Smooth muscle cell (in vitro differentiated cells): ENCODE measurements at regions not wholly inside any gene's neighbourhood (a gene's known extent, or its start where the extent isn't known, plus 50 kb on each side); places are given as distances from the start of the nearest gene placed in this dataset.

Experiments used
- DNase-seq: peaks from one replicate; lab custom pipeline; 2025; ENCODE audit not compliant: unreplicated experiment; lab: John Stamatoyannopoulos, UW
- H2AFZ ChIP-seq: fragments of 200-600 bp; sonication (generic); 2 replicates; pipeline ENCODE4 v1.6.0; 2016; ENCODE audit warnings: antibody characterized with exemption, low read depth, mild to moderate bottlenecking
- H3F3A ChIP-seq: fragments of 200-600 bp; sonication (generic); 2 replicates; pipeline ENCODE4 v1.6.0; 2017; ENCODE audit warnings: antibody characterized with exemption, low read depth
- H3K27ac ChIP-seq: fragments of 200-600 bp; sonication (generic); 2 replicates; pipeline ENCODE4 v1.5.1; 2016; ENCODE audit warnings: low read depth, mild to moderate bottlenecking
- H3K27me3 ChIP-seq: fragments of 200-600 bp; sonication (generic); 2 replicates; pipeline ENCODE4 v1.6.1; 2016; ENCODE audit warnings: low read depth, mild to moderate bottlenecking
- H3K36me3 ChIP-seq: fragments of 200-600 bp; sonication (generic); 2 replicates; pipeline ENCODE4 v1.5.1; 2016; ENCODE audit warnings: low read depth
- H3K4me1 ChIP-seq: fragments of 200-600 bp; sonication (generic); 2 replicates; pipeline ENCODE4 v1.5.1; 2016; ENCODE audit warnings: low read depth
- H3K4me2 ChIP-seq: fragments of 200-600 bp; sonication (generic); 2 replicates; pipeline ENCODE4 v1.6.0; 2016; ENCODE audit warnings: mild to moderate bottlenecking
- H3K4me3 ChIP-seq: fragments of 200-600 bp; sonication (generic); 2 replicates; pipeline ENCODE4 v1.5.1; 2016; ENCODE audit warnings: mild to moderate bottlenecking
- H3K79me2 ChIP-seq: fragments of 200-600 bp; sonication (generic); 2 replicates; pipeline ENCODE4 v1.6.0; 2016; ENCODE audit warnings: low read depth, mild to moderate bottlenecking
- H3K9ac ChIP-seq: fragments of 200-600 bp; sonication (generic); 2 replicates; pipeline ENCODE4 v1.6.0; 2016; ENCODE audit warnings: low read depth
- H3K9me3 ChIP-seq: fragments of 200-600 bp; sonication (generic); replicated peaks from 2 replicates; pipeline ENCODE4 v1.5.1; 2016; ENCODE audit warnings: low read depth
- H4K20me1 ChIP-seq: fragments of 200-600 bp; sonication (generic); 2 replicates; pipeline ENCODE4 v1.6.0; 2016; ENCODE audit warnings: low read depth
- CTCF ChIP-seq: fragments of 200-600 bp; sonication (generic); IDR thresholded peaks from 2 replicates; pipeline ENCODE4 v1.5.1; 2017; ENCODE audit warnings: borderline replicate concordance, mild to moderate bottlenecking, antibody characterized with exemption; ENCODE audit not compliant: insufficient read depth, poor library complexity, severe bottlenecking
- WGBS: methylation state at CpG from one replicate; pipeline ENCODE4 v1.1.7; 2016; ENCODE audit warnings: low lambda C conversion rate; 5-methylcytosine and 5-hydroxymethylcytosine counted together

DNA sequence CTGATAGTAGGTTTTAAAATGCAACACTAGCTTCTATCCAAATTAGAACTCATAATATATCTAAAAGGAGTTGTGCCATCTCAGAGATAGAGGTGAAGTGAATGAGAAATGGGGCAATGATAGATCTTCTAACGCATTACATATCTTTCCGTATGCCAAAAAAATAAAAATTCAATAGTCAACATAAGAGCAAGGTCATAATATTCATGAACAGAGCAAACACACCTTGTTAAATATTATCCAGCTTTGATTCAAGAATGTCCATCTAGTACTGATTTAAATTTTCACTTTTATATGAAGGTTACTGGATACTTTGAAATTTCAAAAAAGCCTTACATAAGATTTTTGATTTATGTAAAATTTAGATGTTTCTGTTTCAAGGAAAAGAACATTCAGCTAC is 554.5 kb downstream of the NSUN3 start:
- Histone ChIP-seq H3F3A (no peaks in the 10 kb centered on the region), H3K27me3 (no peaks in the 10 kb centered on the region), H3K9me3 (no peaks in the 10 kb centered on the region), H3K4me3 (no peak overlapping the region), H3K4me2 (no peak overlapping the region), H3K4me1 (no peaks in the 10 kb centered on the region), H3K79me2 (no peaks in the 10 kb centered on the region), H4K20me1 (no peaks in the 10 kb centered on the region), H3K9ac (no peak overlapping the region), H3K36me3 (no peaks in the 10 kb centered on the region), H2AFZ (peak overlapping the region; percentile 6), H3K27ac (peak overlapping the region; percentile 14)
- DNase-seq, result no peak
- TF ChIP-seq CTCF, result no peak
- WGBS, result 99% methylated on average over 2 of the region's 2 CpGs

- DNase-seq, result no peak
- Histone ChIP-seq H3K79me2 (no peaks in the 10 kb centered on the region), H3K4me1 (no peaks in the 10 kb centered on the region), H3K27me3 (no peaks in the 10 kb centered on the region), H3F3A (no peaks in the 10 kb centered on the region), H3K27ac (no peak overlapping the region), H3K4me2 (no peak overlapping the region), H3K36me3 (no peaks in the 10 kb centered on the region), H4K20me1 (no peaks in the 10 kb centered on the region), H3K4me3 (no peak overlapping the region), H3K9ac (no peak overlapping the region), H3K9me3 (no peaks in the 10 kb centered on the region), H2AFZ (no peak overlapping the region)
- 87% methylated on average over 3 of the region's 3 CpGs for WGBS
- TF ChIP-seq CTCF, result no peak
Observed at GRCh38 chr3:94619643-94620042, 556.8 kb downstream of the NSUN3 start.

GRCh38 chr3:94626573-94626972 is 563.7 kb downstream of the NSUN3 start:
- H3K9ac ChIP-seq, result no peak overlapping the region
- no peak overlapping the region for H2AFZ ChIP-seq

More at GRCh38 chr3:94626573-94626972, 563.7 kb downstream of the NSUN3 start:
- Histone ChIP-seq H3K79me2 (no peaks in the 10 kb centered on the region), H3K9me3 (no peaks in the 10 kb centered on the region), H3K4me3 (no peak overlapping the region), H3K4me2 (no peak overlapping the region), H3K27me3 (no peaks in the 10 kb centered on the region), H3F3A (no peaks in the 10 kb centered on the region), H3K36me3 (no peaks in the 10 kb centered on the region), H4K20me1 (no peaks in the 10 kb centered on the region), H3K27ac (no peak overlapping the region), H3K4me1 (no peaks in the 10 kb centered on the region)
- 18% methylated on average over 1 of the region's 1 CpG for WGBS
- no peak for TF ChIP-seq CTCF
- DNase-seq, result no peak
